Upper lobe of left lung (tissue), 6 donors: ENCODE measurements at regions not wholly inside any gene's neighbourhood (a gene's known extent, or its start where the extent isn't known, plus 50 kb on each side); places are given as distances from the start of the nearest gene placed in this dataset.
"Not testable (repeated sequence)": the region's sequence is repeated elsewhere in the genome, so short reads cannot be mapped to it uniquely, and the experiment has no call there.

Experiments
- ATAC-seq, 2 donors: fragments of 200-7000 bp; cut with Tn5 transposase; one replicate each; pipeline ENCODE4 v1.9.1; 2022; ENCODE audit warnings: mild to moderate bottlenecking in 2 of 2, moderate library complexity in 2 of 2; ENCODE audit not compliant: low FRiP score in 2 of 2
- DNase-seq, 2 donors: peaks; one replicate each; pipeline ENCODE4 v3.0.0-alpha.2; 2019 to 2020
- H3K27ac ChIP-seq, 4 donors: fragments of 200-600 bp; sonication (generic); one replicate each; pipeline ENCODE4 v1.5.1; 2016 to 2019
- H3K27me3 ChIP-seq, 4 donors: fragments of 200-600 bp; sonication (generic); one replicate each; pipeline ENCODE4 v1.5.1; 2017 to 2019
- H3K36me3 ChIP-seq, 4 donors: fragments of 200-600 bp; sonication (generic); one replicate each; pipeline ENCODE4 v1.5.1; 2016 to 2019
- H3K4me1 ChIP-seq, 4 donors: fragments of 200-600 bp; sonication (generic); one replicate each; pipeline ENCODE4 v1.5.1; 2018 to 2019
- H3K4me3 ChIP-seq, 4 donors: fragments of 200-600 bp; sonication (generic); one replicate each; pipeline ENCODE4 v1.5.1; 2017 to 2019; ENCODE audit warnings: mild to moderate bottlenecking in 2 of 4, moderate library complexity in 1 of 4
- H3K9me3 ChIP-seq, 4 donors: fragments of 200-600 bp; sonication (generic); one replicate each; pipeline ENCODE4 v1.5.1; 2018 to 2019
- CTCF ChIP-seq, 6 experiments: fragments of 450-650 bp in 4 of 6; fragments of 200-600 bp in 2 of 6; sonication (generic) in 2 of 6; IDR thresholded peaks; one replicate each; pipeline ENCODE4 v1.5.1; 2016 to 2019; ENCODE audit warnings: antibody characterized with exemption in 6 of 6
- EP300 ChIP-seq, 4 donors: sonication (generic); formaldehyde crosslinking; IDR thresholded peaks; one replicate each; pipeline ENCODE4 v1.5.1; 2017; ENCODE audit warnings: antibody characterized with exemption in 4 of 4, control low read depth in 2 of 4
- POLR2A ChIP-seq, 4 donors: fragments of 450-650 bp; IDR thresholded peaks; one replicate each; pipeline ENCODE4 v1.5.1; 2016 to 2017; ENCODE audit warnings: antibody characterized with exemption in 4 of 4, mild to moderate bottlenecking in 2 of 4
- POLR2AphosphoS5 ChIP-seq, 2 donors: sonication (generic); formaldehyde crosslinking; IDR thresholded peaks; one replicate each; pipeline ENCODE4 v1.5.1; 2017; ENCODE audit warnings: antibody characterized with exemption in 2 of 2
- WGBS, 2 donors: methylation state at CpG; one replicate each; pipeline ENCODE4 v1.1.5; 2017 to 2018; 5-methylcytosine and 5-hydroxymethylcytosine counted together
- donor health status: DM: no; HTN: no; CAD: no; lungs with moderate emphysema.
- donor health status: DM: no; HTN: yes; CAD: no; lungs with severe emphysema.

DNA sequence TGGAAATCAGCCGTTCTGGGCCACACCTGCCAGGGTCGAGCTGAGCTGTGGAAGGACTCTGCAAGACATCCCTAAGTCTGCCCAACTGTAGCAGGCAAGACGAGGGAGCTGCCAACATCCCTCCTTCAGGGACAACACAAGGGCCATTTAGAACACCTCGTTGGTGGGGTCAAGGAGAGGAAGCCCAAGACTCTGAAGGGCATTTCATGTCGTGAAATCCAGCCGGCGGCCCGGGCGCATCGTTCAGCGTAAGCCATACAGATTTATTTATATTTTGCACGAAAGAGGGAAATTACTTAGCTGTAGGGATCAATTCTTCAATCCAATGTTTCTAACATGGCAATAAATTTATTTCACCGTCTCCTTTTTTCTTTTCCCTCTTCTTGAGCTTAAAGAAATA is 101.7 kb upstream of the ZC3H12A start:
- Histone ChIP-seq H3K9me3 (no peaks in the 10 kb centered on the region), H3K36me3 (no peaks in the 10 kb centered on the region), H3K27me3 (no peaks in the 10 kb centered on the region), H3K4me1 (no peaks in the 10 kb centered on the region), H3K4me3 (no peak overlapping the region), H3K27ac (no peak overlapping the region)
- 77 to 79% methylated on average over 13 of the region's 13 CpGs for WGBS, 2 donors
- no peak for ATAC-seq
- DNase-seq = peak in 1 of 2 donors; percentile 66
- TF ChIP-seq POLR2A (IDR thresholded peaks at IDR 0.05) (no peak), CTCF (IDR thresholded peaks at IDR 0.05) (no peak), POLR2AphosphoS5 (IDR thresholded peaks at IDR 0.05) (no peak), EP300 (IDR thresholded peaks at IDR 0.05) (no peak)

GRCh38 chr1:37373413-37373812 is 101.0 kb upstream of the ZC3H12A start:
- Histone ChIP-seq H3K27ac (no peak overlapping the region), H3K4me3 (no peak overlapping the region), H3K4me1 (no peaks in the 10 kb centered on the region), H3K9me3 (no peaks in the 10 kb centered on the region), H3K27me3 (no peaks in the 10 kb centered on the region), H3K36me3 (no peaks in the 10 kb centered on the region)
- 61 to 84% methylated on average over 3 of the region's 3 CpGs for WGBS, 2 donors
- no peak for DNase-seq
- no peak for TF ChIP-seq POLR2A (IDR thresholded peaks at IDR 0.05)
- TF ChIP-seq EP300 (IDR thresholded peaks at IDR 0.05) = no peak
- TF ChIP-seq CTCF (IDR thresholded peaks at IDR 0.05) = no peak
- TF ChIP-seq POLR2AphosphoS5 (IDR thresholded peaks at IDR 0.05) = no peak
- ATAC-seq = no peak

- H3K4me3 ChIP-seq, H3K36me3 ChIP-seq, H3K4me1 ChIP-seq, ATAC-seq, H3K27ac ChIP-seq, H3K27me3 ChIP-seq, DNase-seq, H3K9me3 ChIP-seq: not testable (repeated sequence)
- WGBS, 2 donors = 40 to 44% methylated on average over 7 to 9 of the region's 9 CpGs
These were observed 93.8 kb upstream of the ZC3H12A start for GRCh38 chr1:37380546-37380945.

GRCh38 chr1:37387854-37388253 is 86.5 kb upstream of the ZC3H12A start:
- no peak for ATAC-seq
- H3K27me3 ChIP-seq = peaks cover 0 to 5% (median 0%) of the 10 kb centered on the region in 4 donors
- 84% methylated on average over 5 of the region's 5 CpGs for WGBS, 2 donors
- no peak overlapping the region for H3K4me3 ChIP-seq
- no peaks in the 10 kb centered on the region for H3K9me3 ChIP-seq
- no peak for TF ChIP-seq CTCF (IDR thresholded peaks at IDR 0.05)
- TF ChIP-seq EP300 (IDR thresholded peaks at IDR 0.05) = no peak
- no peak for TF ChIP-seq POLR2A (IDR thresholded peaks at IDR 0.05)
- no peak for TF ChIP-seq POLR2AphosphoS5 (IDR thresholded peaks at IDR 0.05)
- no peaks in the 10 kb centered on the region for H3K4me1 ChIP-seq
- no peaks in the 10 kb centered on the region for H3K36me3 ChIP-seq
- H3K27ac ChIP-seq = no peak overlapping the region
- no peak for DNase-seq

DNA sequence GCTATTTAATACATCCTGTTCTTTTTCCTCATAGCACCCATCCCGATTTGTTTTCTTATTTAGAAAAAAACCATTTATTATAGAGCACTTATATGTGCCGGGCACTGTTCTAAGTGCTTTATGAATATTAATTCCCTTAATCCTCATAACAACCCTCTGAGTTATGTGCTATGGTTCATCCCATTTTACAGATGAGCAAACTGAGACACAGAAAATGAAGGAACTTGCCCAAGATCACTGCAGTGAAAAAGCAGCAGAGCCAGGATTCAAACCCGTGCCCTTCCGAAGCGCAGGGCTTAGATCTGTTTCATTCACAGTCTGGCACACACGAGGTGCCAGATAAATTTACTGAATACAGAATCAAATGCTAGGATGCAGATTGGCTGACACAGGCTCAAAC is 85.1 kb upstream of the ZC3H12A start:
- peaks cover 0 to 5% (median 0%) of the 10 kb centered on the region in 4 donors for H3K27me3 ChIP-seq
- TF ChIP-seq POLR2AphosphoS5 (IDR thresholded peaks at IDR 0.05) (no peak), POLR2A (IDR thresholded peaks at IDR 0.05) (no peak), EP300 (IDR thresholded peaks at IDR 0.05) (no peak), CTCF (IDR thresholded peaks at IDR 0.05) (no peak)
- no peaks in the 10 kb centered on the region for H3K4me1 ChIP-seq
- WGBS, 2 donors = 92% methylated on average over 6 of the region's 6 CpGs
- ATAC-seq (no peak), DNase-seq (no peak)
- H3K9me3 ChIP-seq = no peaks in the 10 kb centered on the region
- no peak overlapping the region for H3K27ac ChIP-seq
- H3K4me3 ChIP-seq = no peak overlapping the region
- H3K36me3 ChIP-seq = no peaks in the 10 kb centered on the region
